ENCODE measurements at regions not wholly inside any gene's neighbourhood (a gene's known extent, or its start where the extent isn't known, plus 50 kb on each side); places are given as distances from the start of the nearest gene placed in this dataset.

GRCh38 chr5:67380431-67380830 is 183.8 kb upstream of the CD180 start:
- TF ChIP-seq, protein P1, sequence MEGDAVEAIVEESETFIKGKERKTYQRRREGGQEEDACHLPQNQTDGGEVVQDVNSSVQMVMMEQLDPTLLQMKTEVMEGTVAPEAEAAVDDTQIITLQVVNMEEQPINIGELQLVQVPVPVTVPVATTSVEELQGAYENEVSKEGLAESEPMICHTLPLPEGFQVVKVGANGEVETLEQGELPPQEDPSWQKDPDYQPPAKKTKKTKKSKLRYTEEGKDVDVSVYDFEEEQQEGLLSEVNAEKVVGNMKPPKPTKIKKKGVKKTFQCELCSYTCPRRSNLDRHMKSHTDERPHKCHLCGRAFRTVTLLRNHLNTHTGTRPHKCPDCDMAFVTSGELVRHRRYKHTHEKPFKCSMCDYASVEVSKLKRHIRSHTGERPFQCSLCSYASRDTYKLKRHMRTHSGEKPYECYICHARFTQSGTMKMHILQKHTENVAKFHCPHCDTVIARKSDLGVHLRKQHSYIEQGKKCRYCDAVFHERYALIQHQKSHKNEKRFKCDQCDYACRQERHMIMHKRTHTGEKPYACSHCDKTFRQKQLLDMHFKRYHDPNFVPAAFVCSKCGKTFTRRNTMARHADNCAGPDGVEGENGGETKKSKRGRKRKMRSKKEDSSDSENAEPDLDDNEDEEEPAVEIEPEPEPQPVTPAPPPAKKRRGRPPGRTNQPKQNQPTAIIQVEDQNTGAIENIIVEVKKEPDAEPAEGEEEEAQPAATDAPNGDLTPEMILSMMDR (IDR thresholded peaks at IDR 0.05) = no peak
- DNase-seq = no peak

GRCh38 chr5:67379753-67380152 is 183.2 kb upstream of the CD180 start:
- Histone ChIP-seq H3K9me3 (peaks cover 0 to 2% (median 0%) of the 10 kb centered on the region in 11 donors), H3K4me1 (no peaks in the 10 kb centered on the region)
- WGBS, 2 donors = 88 to 89% methylated on average over 2 of the region's 2 CpGs

More at GRCh38 chr5:67380431-67380830, 183.8 kb upstream of the CD180 start:
- no peak overlapping the region for H3K4me3 ChIP-seq
- intact Hi-C loops (cut with DNase I) = no loop called here
- 92 to 97% methylated on average over 1 of the region's 1 CpG for WGBS, 2 donors
- no peak for ATAC-seq
- no peaks in the 10 kb centered on the region for H3K27me3 ChIP-seq
- no peak overlapping the region for H3K27ac ChIP-seq
- peaks cover 0 to 2% (median 0%) of the 10 kb centered on the region in 11 donors for H3K9me3 ChIP-seq
- H3K36me3 ChIP-seq = no peaks in the 10 kb centered on the region
- H3K4me1 ChIP-seq = no peaks in the 10 kb centered on the region

GRCh38 chr5:67378256-67378655 is 181.7 kb upstream of the CD180 start:
- no peaks in the 10 kb centered on the region for H3K27me3 ChIP-seq
- ATAC-seq = no peak
- no peaks in the 10 kb centered on the region for H3K36me3 ChIP-seq
- H3K9me3 ChIP-seq = peaks cover 0 to 2% (median 0%) of the 10 kb centered on the region in 11 donors
- no peaks in the 10 kb centered on the region for H3K4me1 ChIP-seq
- WGBS, 2 donors = 59 to 64% methylated on average over 1 of the region's 1 CpG
- no peak overlapping the region for H3K4me3 ChIP-seq
- intact Hi-C loops (cut with DNase I) = no loop called here
- TF ChIP-seq, protein P1 (IDR thresholded peaks at IDR 0.05) = no peak
- no peak for DNase-seq
- H3K27ac ChIP-seq = no peak overlapping the region

More at GRCh38 chr5:67379753-67380152, 183.2 kb upstream of the CD180 start:
- ATAC-seq (no peak), DNase-seq (no peak)
- Histone ChIP-seq H3K27ac (no peak overlapping the region), H3K27me3 (no peaks in the 10 kb centered on the region), H3K36me3 (no peaks in the 10 kb centered on the region), H3K4me3 (no peak overlapping the region)
- TF ChIP-seq, protein P1 (IDR thresholded peaks at IDR 0.05) = no peak
- intact Hi-C loops (cut with DNase I) = no loop called here

DNA sequence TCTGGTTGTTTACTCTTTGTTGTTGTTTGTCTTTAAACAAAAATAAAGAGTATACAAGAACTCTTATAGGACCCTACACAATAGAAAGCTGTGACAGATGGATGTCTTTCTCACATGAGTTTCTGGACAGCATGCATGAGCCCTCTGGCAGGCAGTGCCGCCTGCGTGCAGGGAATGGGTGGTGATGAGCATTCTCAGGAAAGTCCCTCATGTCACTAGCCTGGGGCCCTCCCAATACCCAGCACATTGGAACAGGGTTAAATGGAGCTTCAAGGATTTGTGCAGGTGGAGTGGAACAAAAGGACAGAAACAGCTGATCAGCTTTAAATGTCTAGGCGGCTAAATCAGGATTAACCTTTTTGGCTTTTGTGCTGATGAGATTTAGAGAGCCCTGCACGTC is 181.0 kb upstream of the CD180 start:
- ATAC-seq (no peak), DNase-seq (no peak)
- WGBS, 2 donors = 87 to 91% methylated on average over 4 of the region's 4 CpGs
- H3K4me3 ChIP-seq = no peak overlapping the region
- no peaks in the 10 kb centered on the region for H3K27me3 ChIP-seq
- TF ChIP-seq, protein P1 (IDR thresholded peaks at IDR 0.05) = no peak
- H3K4me1 ChIP-seq = no peaks in the 10 kb centered on the region
- H3K36me3 ChIP-seq = no peaks in the 10 kb centered on the region
- peaks cover 0 to 2% (median 0%) of the 10 kb centered on the region in 11 donors for H3K9me3 ChIP-seq
- intact Hi-C loops (cut with DNase I) = no loop called here
- no peak overlapping the region for H3K27ac ChIP-seq

All from heart right ventricle (tissue), 16 donors.